ENCODE measurements at regions not wholly inside any gene's neighbourhood (a gene's known extent, or its start where the extent isn't known, plus 50 kb on each side); places are given as distances from the start of the nearest gene placed in this dataset.

GRCh38 chr2:217671075-217671474 lies 331.7 kb downstream of the TNS1 start:
- Mint-ChIP-seq H3K27ac (no peak overlapping the region), H3K4me1 (no peaks in the 10 kb centered on the region), H3K4me3 (no peak overlapping the region), H3K36me3 (no peaks in the 10 kb centered on the region), H3K9me3 (peaks cover 0 to 2% (median 0%) of the 10 kb centered on the region in 6 donors), H3K27me3 (ENCODE audit: low read depth in 3 of 3) (peaks cover 3 to 4% (median 3%) of the 10 kb centered on the region in 3 donors)
- no peak for DNase-seq

DNA sequence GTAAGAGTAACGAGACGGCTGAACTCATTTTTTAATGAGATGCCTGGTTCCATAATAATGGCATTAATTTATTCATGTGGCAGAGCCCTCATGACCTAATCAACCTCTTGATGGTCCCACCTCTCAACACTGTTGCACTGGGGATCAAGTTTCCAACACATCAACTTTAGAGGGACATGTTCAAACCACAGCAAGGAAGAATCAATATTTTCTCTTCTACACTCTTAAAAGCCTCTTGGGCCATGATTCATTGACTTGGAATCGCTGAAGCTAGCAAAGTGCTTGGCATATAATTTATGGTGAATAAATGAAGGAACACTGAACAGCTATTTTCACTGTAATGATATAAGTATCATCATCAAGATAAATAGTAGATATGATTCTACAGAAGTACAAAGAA lies 333.0 kb downstream of the TNS1 start:
- Mint-ChIP-seq H3K27me3 (ENCODE audit: low read depth in 3 of 3) (peaks cover 3 to 7% (median 3%) of the 10 kb centered on the region in 3 donors), H3K27ac (no peak overlapping the region), H3K36me3 (no peaks in the 10 kb centered on the region), H3K4me3 (no peak overlapping the region), H3K9me3 (peaks cover 0 to 2% (median 0%) of the 10 kb centered on the region in 6 donors), H3K4me1 (no peaks in the 10 kb centered on the region)
- no peak for DNase-seq

- Mint-ChIP-seq H3K4me3 (no peak overlapping the region), H3K9me3 (no peaks in the 10 kb centered on the region), H3K27me3 (ENCODE audit: low read depth in 3 of 3) (peaks cover 0 to 9% (median 0%) of the 10 kb centered on the region in 3 donors), H3K4me1 (no peaks in the 10 kb centered on the region), H3K36me3 (no peaks in the 10 kb centered on the region), H3K27ac (no peak overlapping the region)
- no peak for DNase-seq
Observed at GRCh38 chr2:217667512-217667911, 335.3 kb downstream of the TNS1 start.

GRCh38 chr2:217667035-217667434 lies 335.8 kb downstream of the TNS1 start:
- H3K4me1 Mint-ChIP-seq: no peaks in the 10 kb centered on the region
- no peak overlapping the region for H3K4me3 Mint-ChIP-seq
- no peaks in the 10 kb centered on the region for H3K9me3 Mint-ChIP-seq
- H3K36me3 Mint-ChIP-seq: no peaks in the 10 kb centered on the region
- DNase-seq: no peak
- peaks cover 0 to 9% (median 0%) of the 10 kb centered on the region in 3 donors for H3K27me3 Mint-ChIP-seq (ENCODE audit: low read depth in 3 of 3)
- peak overlapping the region in 1 of 6 donors; percentile 26 for H3K27ac Mint-ChIP-seq

GRCh38 chr2:217666338-217666737 lies 336.5 kb downstream of the TNS1 start:
- Mint-ChIP-seq H3K9me3 (no peaks in the 10 kb centered on the region), H3K27me3 (ENCODE audit: low read depth in 3 of 3) (peaks cover 0 to 9% (median 0%) of the 10 kb centered on the region in 3 donors), H3K27ac (no peak overlapping the region)

DNA sequence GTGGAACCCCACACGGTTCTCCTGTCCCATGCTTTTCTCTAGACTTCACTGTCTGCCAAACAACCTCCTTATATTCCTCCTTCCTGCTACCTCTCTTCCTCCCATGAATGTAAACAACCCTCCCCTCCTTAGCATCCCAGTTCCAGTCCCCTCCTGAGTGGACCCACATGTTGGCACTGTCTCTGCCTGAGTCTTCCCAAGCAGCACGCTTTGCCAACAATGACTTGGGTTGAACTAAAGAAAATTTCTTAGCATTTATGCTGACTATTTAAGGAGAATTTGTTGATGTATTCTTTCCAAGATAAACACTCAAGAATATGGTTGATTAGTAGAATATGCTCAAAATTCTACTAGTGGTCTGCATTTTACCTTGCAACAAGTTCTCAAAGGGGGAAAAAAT lies 338.0 kb downstream of the TNS1 start:
- Mint-ChIP-seq H3K27ac (no peak overlapping the region), H3K4me1 (peaks cover 9 to 11% of the 10 kb centered on the region in 2 donors), H3K4me3 (no peak overlapping the region), H3K9me3 (peaks cover 0 to 1% (median 0%) of the 10 kb centered on the region in 6 donors), H3K27me3 (ENCODE audit: low read depth in 3 of 3) (peaks cover under 1 to 11% (median 2%) of the 10 kb centered on the region in 3 donors), H3K36me3 (no peaks in the 10 kb centered on the region)
- no peak for DNase-seq

More at GRCh38 chr2:217666338-217666737, 336.5 kb downstream of the TNS1 start:
- DNase-seq: no peak
- no peaks in the 10 kb centered on the region for H3K36me3 Mint-ChIP-seq
- no peak overlapping the region for H3K4me3 Mint-ChIP-seq
- H3K4me1 Mint-ChIP-seq: peaks cover 0 to under 1% of the 10 kb centered on the region in 2 donors

GRCh38 chr2:217662984-217663602 lies 339.7 kb downstream of the TNS1 start:
- Mint-ChIP-seq H3K27me3 (ENCODE audit: low read depth in 3 of 3) (peaks cover 2 to 8% (median 2%) of the 10 kb centered on the region in 3 donors), H3K9me3 (peaks cover 0 to 1% (median 0%) of the 10 kb centered on the region in 6 donors), H3K36me3 (no peaks in the 10 kb centered on the region), H3K4me1 (peaks cover 9 to 11% of the 10 kb centered on the region in 2 donors), H3K27ac (no peak overlapping the region), H3K4me3 (no peak overlapping the region)
- no peak for DNase-seq

DNA sequence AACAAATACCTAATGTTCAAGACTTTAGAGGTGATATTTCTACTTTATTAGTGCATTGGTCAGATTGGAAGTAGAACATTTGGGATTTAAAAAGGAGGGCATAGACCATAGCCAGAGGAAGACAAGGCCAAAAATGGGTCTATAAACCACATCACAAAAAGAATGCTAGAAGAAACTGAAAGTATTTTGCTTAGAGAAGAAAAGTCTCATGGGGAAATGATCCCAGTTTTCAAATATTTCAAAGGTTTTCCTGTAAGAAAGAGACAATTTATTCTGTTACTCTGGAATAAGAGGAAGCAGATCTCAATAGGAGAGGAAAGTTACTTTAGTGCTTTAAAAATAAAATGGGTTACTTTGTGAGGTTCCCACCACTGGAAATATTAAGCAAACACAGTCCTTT lies 341.4 kb downstream of the TNS1 start:
- Mint-ChIP-seq H3K27me3 (ENCODE audit: low read depth in 3 of 3) (peaks cover 2 to 8% (median 2%) of the 10 kb centered on the region in 3 donors), H3K4me3 (no peak overlapping the region), H3K4me1 (peaks cover 9 to 11% of the 10 kb centered on the region in 2 donors), H3K9me3 (peaks cover 0 to 1% (median 0%) of the 10 kb centered on the region in 6 donors), H3K36me3 (no peaks in the 10 kb centered on the region), H3K27ac (no peak overlapping the region)
- DNase-seq: no peak

DNA sequence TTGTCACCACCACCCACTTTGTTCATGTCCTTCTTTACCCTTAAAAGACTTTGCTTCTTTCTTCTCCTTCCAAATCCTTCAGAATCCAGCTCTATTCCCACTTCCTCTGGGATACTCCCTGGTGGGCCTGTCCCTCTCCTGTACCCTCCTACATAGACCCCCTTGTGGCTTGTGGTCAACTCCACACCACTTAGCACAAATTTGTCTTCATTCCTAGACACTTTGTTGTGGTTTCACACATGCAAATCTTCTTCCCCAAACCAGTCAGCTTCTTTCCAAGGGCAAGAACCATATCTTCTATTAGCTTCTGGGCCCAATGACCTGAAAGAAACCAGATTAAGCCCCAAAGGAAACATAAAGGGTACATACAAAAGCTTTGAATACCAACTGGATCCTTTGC lies 342.4 kb downstream of the TNS1 start:
- H3K4me3 Mint-ChIP-seq: no peak overlapping the region
- H3K4me1 Mint-ChIP-seq: peaks cover 9 to 11% of the 10 kb centered on the region in 2 donors
- H3K9me3 Mint-ChIP-seq: peaks cover 0 to 1% (median 0%) of the 10 kb centered on the region in 6 donors
- H3K27me3 Mint-ChIP-seq (ENCODE audit: low read depth in 3 of 3): peaks cover 2 to 5% (median 2%) of the 10 kb centered on the region in 3 donors
- no peaks in the 10 kb centered on the region for H3K36me3 Mint-ChIP-seq
- no peak overlapping the region for H3K27ac Mint-ChIP-seq
- no peak for DNase-seq

DNA sequence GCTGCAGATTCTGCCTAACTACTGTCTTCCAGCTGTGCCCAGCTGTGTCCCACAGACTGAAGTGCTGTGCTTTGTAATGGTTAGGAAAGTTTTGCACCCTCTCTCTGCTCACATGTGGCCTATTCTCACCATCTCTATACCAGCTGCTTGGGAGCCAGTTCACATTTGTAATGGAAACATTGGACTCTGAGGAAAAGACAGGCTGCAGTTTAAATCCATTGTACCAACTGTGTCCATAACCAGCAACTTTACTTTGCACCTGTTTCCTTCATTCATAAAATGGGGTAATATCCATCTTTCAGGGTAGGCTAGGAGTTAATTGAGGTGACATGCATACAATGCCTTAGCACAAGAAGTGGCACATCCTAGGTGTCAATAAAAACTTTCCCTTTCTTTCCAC lies 344.0 kb downstream of the TNS1 start:
- Mint-ChIP-seq H3K4me1 (peaks cover 9 to 11% of the 10 kb centered on the region in 2 donors), H3K27ac (no peak overlapping the region), H3K27me3 (ENCODE audit: low read depth in 3 of 3) (peaks cover 2 to 4% (median 2%) of the 10 kb centered on the region in 3 donors), H3K4me3 (no peak overlapping the region), H3K36me3 (no peaks in the 10 kb centered on the region), H3K9me3 (peaks cover 0 to 1% (median 0%) of the 10 kb centered on the region in 6 donors)
- no peak for DNase-seq

DNA sequence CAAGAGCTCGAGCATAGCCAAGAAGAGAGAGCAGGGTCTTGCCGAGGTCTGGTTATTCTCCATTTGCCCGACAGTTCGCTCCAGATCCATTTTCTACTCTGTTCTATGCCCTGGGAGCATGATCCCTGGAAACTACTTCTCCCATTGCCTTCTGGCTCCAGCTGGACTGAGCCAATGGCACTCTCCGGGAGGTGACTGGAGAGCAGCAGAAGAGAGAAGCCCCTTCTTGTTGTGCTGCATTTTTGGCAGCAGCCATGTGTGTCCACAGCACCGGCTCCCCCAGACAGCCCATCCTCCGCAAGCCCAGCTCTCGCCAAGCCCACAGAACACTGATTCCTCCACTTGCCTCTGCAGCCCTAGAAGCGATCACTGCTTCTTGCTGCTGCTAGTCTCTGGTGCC lies 345.5 kb downstream of the TNS1 start:
- H3K27ac Mint-ChIP-seq: no peak overlapping the region
- no peak overlapping the region for H3K4me3 Mint-ChIP-seq
- H3K27me3 Mint-ChIP-seq (ENCODE audit: low read depth in 3 of 3): peaks cover 3 to 6% (median 4%) of the 10 kb centered on the region in 3 donors
- H3K9me3 Mint-ChIP-seq: peaks cover 0 to 1% (median 0%) of the 10 kb centered on the region in 6 donors
- H3K36me3 Mint-ChIP-seq: no peaks in the 10 kb centered on the region
- peaks cover 9 to 11% of the 10 kb centered on the region in 2 donors for H3K4me1 Mint-ChIP-seq
- DNase-seq: no peak

DNA sequence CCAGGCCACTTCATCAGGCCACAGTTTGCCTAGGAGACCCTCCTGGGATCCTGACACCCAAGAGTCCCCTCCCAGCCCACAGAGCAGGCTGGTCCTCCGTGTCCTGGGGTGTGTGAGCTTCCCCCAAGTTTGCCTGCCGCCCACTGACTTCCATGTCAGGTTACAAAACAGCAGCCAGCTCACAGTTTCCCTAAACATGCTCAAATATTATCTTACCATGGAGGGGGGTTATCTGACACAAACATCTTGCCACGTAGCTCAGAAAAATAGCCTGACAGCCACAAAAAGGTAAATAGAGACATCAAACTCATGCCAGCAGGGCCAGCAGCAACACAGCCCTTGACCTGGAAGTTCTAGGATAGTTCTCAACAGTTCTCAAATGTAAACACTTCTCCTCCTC lies 346.5 kb downstream of the TNS1 start:
- H3K27ac Mint-ChIP-seq: no peak overlapping the region
- H3K36me3 Mint-ChIP-seq: no peaks in the 10 kb centered on the region
- peaks cover 3 to 6% (median 4%) of the 10 kb centered on the region in 3 donors for H3K27me3 Mint-ChIP-seq (ENCODE audit: low read depth in 3 of 3)
- H3K4me3 Mint-ChIP-seq: no peak overlapping the region
- peaks cover 9 to 11% of the 10 kb centered on the region in 2 donors for H3K4me1 Mint-ChIP-seq
- peaks cover 0 to 1% (median 0%) of the 10 kb centered on the region in 6 donors for H3K9me3 Mint-ChIP-seq
- DNase-seq: no peak

DNA sequence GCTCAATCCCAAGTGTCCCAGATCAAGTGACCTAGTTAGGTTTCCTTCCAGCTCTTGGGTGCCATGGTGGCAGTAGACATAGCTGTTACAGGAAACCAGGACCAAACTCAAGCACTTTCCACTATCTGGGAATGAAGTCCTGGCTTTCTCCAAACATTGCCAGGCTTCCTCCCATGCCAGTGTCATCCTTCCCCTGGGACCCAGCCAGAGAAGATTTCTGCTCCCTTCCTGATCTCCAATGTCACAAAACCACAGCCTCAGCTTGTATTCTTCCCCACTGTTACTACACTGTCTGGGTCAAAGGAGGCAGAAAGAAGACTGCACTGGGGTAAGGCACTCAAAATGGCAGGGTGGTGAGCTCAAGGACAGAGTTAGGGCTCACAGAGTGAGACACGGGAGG lies 347.1 kb downstream of the TNS1 start:
- H3K9me3 Mint-ChIP-seq: peaks cover 0 to 1% (median 0%) of the 10 kb centered on the region in 6 donors
- H3K27me3 Mint-ChIP-seq (ENCODE audit: low read depth in 3 of 3): peaks cover 2 to 6% (median 4%) of the 10 kb centered on the region in 3 donors
- no peak overlapping the region for H3K4me3 Mint-ChIP-seq
- H3K27ac Mint-ChIP-seq: no peak overlapping the region
- peaks cover 4 to 5% of the 10 kb centered on the region in 2 donors for H3K4me1 Mint-ChIP-seq
- no peak for DNase-seq
- H3K36me3 Mint-ChIP-seq: no peaks in the 10 kb centered on the region

GRCh38 chr2:217654168-217654567 lies 348.6 kb downstream of the TNS1 start:
- no peaks in the 10 kb centered on the region for H3K9me3 Mint-ChIP-seq
- H3K4me1 Mint-ChIP-seq: no peaks in the 10 kb centered on the region
- no peak overlapping the region for H3K27ac Mint-ChIP-seq
- no peak for DNase-seq
- peaks cover 0 to 4% (median 2%) of the 10 kb centered on the region in 3 donors for H3K27me3 Mint-ChIP-seq (ENCODE audit: low read depth in 3 of 3)
- H3K4me3 Mint-ChIP-seq: no peak overlapping the region
- no peaks in the 10 kb centered on the region for H3K36me3 Mint-ChIP-seq
